Fibroblast of the conjunctiva (primary cell): ENCODE measurements at regions not wholly inside any gene's neighbourhood (a gene's known extent, or its start where the extent isn't known, plus 50 kb on each side); places are given as distances from the start of the nearest gene placed in this dataset.

ENCODE experiments used
- DNase-seq: peaks from one replicate; pipeline ENCODE4 v3.0.0-alpha.2; 2010; ENCODE audit warnings: low read depth

DNA sequence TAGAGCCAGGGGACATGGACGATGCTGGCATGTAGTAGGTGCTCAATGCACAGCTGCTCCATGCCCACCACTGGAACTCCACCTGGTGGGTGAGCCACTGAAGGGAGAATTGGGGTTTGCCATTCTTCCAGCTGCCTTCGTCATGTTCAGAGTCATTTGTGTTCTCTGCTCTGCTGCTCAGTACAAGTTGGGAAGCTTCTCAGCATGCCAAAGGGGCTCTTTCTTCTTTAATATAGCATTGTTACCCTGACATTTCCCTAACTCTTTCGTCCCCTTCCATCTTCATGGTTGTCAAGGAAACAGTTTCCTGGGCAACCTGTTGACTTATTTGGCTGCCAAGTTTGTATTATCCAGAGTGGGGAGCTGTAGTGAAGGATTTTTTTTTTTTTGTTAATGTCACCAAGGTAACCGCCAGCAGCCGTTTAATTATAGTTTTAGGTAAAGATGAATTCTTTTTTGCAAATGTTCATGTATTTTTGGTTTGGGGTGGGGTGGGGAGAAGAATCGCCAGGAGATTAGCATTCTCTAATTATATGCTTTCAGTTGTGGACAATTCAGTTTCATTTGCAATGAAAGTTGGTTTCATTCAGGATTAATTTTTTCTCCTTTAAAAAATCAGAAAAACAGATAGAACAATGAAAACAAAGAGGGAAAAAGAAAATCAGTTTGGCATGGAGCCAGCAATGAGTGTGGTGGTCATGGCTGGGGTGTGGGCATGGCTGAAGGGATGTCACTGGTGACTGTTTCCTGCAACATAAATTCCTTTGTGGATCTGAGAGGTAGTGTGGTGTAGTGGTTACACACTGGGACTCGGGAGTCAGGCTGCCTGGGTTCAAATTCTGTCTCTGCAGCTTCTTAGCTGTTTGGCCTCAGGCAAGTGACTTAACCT, 73.0 kb upstream of the KCNG1 start:
- no peak for DNase-seq

DNA sequence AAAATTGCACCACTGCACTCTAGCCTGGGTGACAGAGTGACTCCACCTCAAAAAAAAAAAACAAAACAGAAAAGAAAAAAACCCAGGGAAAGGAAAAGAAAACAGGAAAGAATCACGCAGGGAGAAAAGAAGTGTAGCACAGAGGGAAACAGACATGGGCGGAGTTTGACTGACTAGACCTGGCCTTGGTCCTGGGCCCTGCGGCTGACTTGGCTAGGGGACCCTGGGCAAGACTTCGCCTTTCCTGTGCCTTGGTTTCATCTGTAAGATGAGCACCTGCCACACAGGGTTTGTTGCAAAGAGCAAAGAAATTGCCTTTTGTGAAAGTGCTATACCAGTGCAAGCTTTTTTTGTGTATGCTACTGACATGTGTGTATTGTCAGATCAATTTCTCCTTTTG, 71.3 kb upstream of the KCNG1 start:
- DNase-seq: no peak

DNA sequence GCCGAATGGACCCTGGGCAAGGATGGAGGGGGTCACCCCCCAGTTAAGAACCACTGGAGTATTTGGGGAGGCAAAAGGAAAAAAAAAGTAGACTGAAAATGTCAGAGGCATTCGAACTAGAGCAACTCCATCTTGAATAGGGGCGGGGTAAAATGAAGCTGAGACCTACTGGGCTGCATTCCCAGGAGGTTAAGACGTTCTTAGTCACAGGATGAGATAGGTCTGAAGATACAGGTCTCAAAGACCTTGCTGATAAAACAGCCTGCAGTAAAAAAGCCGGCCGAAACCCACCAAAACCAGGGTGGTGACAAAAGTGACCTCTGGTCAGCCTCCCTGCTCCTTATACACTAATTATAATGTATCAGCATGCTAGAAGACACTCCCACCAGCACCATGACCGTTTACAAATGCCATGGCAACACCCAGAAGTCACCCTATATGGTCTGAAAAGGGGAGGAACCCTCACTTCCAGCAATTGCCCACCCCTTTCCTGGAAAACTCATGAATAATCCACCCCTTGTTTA, 70.4 kb upstream of the KCNG1 start:
- no peak for DNase-seq

DNA sequence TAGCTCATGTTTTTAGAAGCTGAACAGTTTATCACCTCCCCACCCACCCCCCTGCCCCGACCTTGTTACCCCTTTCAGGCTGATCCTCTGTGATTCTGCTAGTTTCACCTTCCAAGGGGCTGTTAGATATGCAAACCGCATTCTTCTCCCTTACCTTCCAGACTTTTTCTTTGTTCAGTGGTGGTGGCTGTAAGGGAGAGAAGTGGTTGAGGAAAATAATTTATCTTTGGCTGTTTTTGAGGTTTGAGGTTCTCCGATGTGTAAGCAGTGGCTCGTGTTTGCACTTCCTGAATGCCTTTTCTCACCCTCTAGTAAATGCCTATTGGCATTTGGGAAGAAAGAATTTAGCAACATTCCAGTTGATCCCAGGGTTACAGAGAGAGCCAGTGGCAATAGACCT, 69.4 kb upstream of the KCNG1 start:
- no peak for DNase-seq

DNA sequence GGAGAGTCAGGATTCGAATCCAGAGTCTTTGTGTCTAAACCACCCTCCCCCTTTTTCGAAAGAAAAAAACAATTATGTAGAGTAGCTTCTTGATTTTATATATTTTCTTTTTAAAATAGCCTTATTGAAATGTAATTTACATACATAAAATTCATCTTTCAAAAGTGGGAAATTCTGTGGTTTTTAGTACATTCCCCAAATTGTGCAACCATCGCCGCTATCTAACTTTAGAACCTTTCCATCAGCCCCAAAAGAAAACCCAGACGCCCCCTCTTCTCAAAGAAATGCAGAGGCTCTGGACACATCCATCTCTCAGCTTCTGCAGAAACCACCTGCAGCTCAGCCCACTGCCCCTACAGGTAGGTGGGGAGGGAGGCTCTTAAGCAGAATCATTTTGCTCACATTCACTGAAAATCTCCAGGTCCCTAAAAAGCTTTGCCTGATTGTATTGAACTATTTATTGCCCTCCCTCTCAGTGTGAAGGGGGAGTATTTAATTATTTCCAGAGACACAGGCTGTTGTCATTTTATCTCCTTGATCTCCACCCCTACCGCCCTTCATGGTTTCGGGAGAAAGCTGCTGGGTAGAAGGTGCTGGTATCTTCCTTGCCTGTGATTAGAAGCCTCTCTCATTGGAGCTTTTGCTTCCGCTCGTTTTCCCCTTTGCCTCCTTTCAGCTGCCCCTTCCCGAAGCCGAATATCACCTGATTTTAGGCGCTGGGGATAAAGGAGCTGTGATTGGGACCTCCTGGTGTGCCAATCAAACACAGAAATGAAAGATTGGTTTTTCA, 68.7 kb upstream of the KCNG1 start:
- DNase-seq: no peak

DNA sequence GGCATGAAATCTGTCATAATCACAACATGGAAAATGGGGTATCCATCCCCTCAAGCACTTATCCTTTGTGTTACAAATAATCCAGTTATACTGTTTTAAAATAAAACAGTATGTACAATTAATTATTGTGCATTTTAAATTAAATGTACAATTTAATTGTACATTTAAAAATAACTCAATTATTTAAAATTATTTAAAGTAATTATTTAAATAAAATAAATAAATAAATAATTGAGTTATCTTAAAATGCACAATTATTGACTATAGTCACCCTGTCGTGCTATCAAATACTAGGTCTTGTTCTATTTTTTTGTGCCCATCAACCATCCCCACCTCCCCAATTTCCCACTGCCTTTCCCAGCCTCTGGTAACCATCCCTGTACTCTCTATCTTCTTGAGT, 66.9 kb upstream of the KCNG1 start:
- DNase-seq: no peak

DNA sequence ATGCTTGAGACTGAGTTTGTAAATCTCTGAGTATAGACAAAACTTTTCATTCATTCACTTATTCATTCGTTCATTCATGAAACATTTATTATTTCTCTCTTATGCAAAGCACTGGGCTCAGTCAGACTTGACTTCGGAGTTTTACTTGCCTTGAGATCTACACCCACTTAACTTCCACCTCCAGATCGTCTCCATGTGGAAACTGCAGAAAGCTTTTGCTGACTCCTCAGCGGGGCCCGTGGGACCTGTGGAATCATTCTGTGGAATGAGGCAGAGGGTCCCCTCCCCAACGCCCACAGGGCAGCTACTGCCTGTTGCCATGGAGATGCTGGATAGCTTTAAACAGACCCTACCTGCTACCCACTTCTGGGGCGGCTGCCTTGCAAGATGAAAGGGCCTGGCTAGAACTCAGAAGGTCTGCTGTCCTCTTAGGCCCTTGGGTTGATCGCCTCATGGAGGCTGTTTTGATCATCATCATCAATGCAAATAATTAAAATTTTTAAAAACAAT, 66.4 kb upstream of the KCNG1 start:
- DNase-seq: no peak

DNA sequence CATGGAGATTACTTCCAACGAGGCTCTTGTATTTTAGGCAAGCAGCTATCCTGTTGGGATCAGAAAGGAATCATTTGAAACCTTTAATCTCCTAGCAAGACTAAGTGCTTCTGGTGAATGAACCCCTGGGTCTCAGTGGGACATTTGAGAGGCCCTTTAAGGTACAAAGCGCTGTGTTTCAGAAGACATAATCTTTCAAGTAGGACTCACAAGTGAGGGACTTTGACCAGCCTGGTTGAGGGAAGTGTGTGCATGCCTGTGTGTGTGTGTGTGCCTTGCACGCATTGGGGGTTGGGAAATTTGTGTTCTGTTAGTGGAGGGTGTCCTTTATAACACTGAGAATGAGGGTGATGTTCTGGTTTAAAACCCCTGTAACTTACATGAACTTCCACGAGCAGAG, 64.4 kb upstream of the KCNG1 start:
- DNase-seq: no peak

DNA sequence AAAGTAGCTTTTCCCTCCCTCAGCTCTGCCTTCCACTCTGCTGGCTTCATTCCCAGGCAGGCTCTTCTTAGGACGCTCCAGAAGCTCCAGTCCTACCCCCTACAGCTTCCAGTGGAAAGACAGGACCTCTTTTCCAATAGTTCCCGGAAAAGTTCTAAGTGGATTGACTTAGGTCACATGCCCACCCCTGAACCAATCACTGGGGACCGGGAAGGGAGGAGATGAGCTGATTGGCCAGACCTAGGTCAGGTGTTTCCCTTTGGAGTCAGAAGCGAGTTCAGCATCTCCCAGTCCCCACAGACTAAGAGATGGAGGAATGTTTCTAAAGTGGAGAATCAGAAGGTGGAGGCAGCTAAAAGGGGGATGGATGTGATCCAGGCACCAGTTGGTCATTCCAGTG, 62.9 kb upstream of the KCNG1 start:
- DNase-seq: no peak

DNA sequence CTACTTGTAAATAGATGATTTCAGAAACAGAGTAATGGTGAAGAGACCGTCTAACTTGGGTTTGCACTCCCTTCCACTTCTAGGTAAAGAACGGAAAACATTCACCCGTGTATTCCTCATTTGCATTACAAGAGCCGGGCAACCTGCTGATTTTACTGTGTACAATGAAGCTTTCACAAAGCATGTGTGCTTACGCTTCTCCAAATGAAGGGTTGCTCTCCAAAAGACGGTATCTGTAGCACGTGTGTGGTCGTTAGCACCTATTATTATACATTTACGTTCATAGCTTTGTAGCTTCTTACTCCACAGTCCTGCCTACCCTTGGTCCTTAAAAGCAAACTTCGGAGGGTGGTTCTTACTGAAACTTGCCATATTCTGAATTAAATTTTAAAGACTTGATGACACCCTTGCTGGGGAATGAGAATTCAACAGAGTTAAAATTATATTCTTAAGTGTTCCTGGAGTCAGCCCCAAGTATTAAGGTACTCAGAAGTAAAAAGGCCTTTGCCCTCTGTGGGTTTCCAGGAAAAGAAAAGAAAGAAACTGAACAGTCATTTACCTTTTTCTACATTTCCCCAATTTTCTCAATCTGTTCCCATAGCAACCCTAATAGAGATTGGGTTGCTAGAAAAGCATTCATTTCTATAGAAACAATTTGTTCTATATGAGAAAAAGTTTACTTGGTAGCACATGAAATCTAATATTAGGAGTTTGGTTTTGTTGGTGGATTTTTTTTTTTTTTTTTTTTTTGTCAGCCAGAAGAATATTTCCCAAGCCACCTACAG, 61.9 kb upstream of the KCNG1 start:
- DNase-seq: no peak

DNA sequence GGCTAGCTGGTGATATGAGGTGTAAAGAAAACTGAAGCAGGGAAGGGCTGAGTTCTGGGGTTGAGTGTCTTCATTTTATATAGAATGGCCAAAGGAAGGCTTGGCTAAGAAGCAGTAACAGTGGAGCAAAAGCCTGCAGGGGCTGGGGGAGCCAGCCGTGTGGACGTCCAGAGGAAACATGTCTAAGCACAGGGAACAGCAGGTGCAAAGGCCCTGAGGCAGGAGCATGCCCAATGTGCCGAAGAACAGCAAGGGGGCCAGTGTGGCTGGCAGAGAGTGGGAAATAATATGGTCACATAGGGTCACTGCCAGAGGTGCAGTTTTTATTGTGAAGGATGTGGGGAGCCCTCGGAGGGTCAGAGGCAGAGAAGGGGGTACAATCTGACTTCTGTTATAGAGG, 60.5 kb upstream of the KCNG1 start:
- no peak for DNase-seq

DNA sequence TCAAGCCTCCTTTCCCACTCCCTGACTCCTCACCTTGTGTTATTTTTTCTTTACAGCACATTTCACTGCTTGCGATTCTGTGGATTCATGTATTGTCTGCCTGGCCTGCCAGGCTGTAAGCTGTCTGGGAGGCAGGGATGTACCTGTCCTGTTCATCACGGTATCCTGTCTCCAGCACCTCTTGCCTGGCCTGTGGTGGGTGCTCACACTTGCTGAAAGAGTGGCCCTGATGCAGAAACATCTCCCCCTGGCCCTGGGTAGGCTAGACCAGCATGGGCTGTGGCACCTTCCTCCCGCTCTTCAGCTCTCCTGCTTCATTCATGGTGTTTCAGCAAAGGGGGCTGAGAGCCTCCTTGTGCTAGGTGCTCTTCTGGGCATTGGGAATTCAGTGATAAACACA, 60.1 kb upstream of the KCNG1 start:
- DNase-seq: no peak

DNA sequence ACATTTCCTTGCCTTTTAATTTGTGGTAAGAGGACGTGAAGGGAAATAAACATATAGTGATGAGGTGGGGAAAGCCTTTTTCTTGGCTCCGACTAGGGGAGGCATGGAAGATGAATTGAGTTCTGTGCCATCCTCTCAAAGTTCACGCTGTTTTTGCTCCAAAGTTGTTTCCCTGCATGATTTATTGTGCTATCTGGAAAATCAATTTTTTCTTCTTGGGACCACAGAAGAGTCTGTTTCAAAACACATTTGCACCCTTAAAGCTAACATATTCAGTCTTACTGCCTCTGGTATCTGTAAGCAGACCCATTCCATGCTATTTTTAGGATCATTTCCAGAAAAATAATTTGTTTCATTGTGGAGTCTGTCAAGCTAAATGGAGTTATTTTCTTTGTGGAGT, 57.6 kb upstream of the KCNG1 start:
- no peak for DNase-seq

DNA sequence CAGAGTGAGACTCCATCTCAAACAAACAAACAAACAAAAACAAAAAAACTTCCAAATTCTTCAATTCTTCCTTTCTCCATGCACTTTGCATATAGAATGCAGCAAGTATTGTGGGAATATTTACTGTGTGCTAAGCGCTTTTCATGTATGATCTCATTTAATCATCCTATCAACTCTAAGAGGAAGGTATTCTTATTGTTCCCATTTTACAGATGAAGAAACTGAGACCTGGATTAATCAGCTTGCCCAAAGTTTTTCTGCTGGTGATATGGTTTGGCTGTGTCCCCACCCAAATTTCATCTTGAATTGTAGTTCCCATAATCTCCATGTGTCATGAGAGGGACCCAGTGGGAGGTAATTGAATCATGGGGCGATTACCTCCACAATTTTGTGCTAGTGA, 56.6 kb upstream of the KCNG1 start:
- DNase-seq: no peak

DNA sequence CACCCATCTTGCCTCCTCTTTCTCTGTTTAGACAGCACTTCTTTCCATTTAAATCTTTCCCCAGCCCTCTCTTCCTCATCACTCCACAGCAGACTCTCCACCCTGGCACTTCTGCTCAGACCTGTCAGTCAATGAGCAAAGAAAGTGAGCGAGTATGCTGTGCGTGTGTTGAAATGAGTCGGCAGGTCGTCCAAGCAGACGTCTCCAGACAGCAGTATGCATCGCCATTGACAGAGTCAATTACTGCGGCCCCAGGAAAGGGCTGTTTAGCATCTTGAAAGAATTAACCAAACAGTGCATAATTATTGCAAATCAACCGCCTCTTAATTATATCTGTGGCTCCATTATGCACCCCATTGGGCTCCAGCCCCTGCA, 54.8 kb upstream of the KCNG1 start:
- DNase-seq: no peak

DNA sequence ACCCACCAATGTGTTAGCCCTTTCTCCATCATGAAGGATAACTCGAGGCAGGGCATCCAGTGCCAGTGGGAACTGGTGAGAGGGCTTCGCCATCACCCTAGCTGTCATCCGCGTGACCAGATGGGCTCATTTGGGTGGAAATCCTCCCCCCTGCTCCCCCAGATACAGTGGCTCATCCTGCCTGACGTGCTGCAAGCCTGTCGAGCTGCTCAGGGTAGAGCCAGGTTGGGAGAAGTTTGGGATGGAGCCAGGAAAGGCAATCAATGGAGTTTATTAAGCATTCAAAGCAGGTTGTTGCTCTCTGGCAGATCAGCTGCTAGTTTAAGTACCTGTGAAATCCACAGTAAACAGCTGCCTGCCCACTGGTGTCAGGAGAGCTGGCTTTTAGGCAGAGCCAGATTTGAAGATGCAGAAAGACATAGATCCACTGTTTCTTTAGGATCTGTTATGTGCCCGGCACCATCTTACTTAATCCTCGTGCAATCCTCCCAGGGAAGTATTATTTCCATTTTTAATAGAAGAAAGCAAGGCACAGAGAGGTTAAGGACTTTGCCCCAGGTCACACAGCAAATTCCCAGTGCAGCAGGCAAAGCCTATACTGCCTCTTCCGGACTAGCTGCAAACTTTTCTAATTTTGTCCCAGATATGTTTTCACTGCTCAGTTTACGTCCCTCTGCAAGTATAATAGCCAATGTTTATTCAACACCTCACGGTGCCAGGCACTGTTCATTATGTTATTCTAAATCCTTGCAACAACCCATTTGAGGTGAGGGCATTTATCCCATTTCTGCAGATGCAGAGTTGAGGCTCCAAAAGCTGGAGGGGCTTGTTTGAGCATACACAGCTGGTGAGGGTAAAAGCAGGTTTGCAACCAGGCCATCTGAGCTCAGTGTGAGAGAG, 54.1 kb upstream of the KCNG1 start:
- no peak for DNase-seq

DNA sequence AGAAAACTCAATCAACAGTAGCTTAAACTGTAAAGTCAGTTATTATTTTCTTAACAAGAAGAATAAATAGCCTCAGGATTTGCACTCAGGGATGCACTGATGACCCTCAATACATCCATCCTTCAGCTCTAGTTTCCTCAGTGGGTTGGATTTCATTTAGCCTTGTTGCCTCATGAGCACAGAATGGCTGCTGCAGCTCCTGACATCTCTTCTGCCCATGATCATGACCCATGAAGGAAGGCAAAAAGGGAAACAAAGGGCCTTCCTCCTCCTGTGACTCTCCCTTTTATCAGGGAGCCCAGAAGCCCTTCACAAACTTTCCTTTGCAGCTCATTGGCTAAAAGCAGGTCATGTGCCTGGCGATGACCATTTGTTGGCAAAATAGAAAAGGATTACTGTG, 51.2 kb upstream of the KCNG1 start:
- no peak for DNase-seq
